NB4 (cell line): ENCODE measurements at regions not wholly inside any gene's neighbourhood (a gene's known extent, or its start where the extent isn't known, plus 50 kb on each side); places are given as distances from the start of the nearest gene placed in this dataset.

ENCODE experiments used
- DNase-seq: peaks from one replicate; pipeline ENCODE4 v3.0.0; 2010; ENCODE audit warnings: low read depth
- H3K4me3 ChIP-seq: one replicate; pipeline ENCODE4 v1.5.1; 2011; ENCODE audit warnings: mild to moderate bottlenecking, low read depth, low read length, moderate library complexity
- CTCF ChIP-seq: IDR thresholded peaks from one replicate; pipeline ENCODE4 v1.5.1; 2012; ENCODE audit warnings: low read depth, low read length
- MAX ChIP-seq: IDR thresholded peaks from 2 replicates; pipeline ENCODE4 v1.6.1; 2011; ENCODE audit warnings: low read depth, low read length
- MYC ChIP-seq: IDR thresholded peaks from 2 replicates; pipeline ENCODE4 v1.6.1; 2011; ENCODE audit warnings: low read depth, low read length
- POLR2A ChIP-seq: IDR thresholded peaks from 2 replicates; pipeline ENCODE4 v1.6.1; 2011; ENCODE audit warnings: mild to moderate bottlenecking; ENCODE audit not compliant: insufficient read length; ENCODE audit errors: extremely low read depth

DNA sequence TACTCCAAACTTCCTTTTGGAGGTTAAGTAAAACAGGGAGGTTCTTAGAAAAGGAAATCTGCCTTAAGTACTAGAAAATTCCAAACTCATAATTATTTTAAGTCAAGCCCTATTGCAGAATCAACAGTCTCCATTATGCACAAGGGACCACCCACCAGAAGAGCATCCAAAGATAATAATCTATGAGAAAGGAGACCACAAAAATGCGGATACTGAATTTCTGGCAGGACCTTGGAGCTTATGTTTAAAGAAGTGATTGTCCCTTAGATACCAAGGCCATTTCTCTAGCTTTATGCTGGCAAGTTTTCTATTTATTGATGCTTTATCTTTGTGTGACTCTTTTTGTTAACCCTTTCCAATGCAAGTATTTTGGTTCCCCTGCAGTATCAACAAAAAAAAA is 404.0 kb upstream of the MMADHC start:
- no peak for TF ChIP-seq MYC
- no peak for TF ChIP-seq CTCF
- TF ChIP-seq POLR2A, result no peak
- TF ChIP-seq MAX, result no peak
- no peak overlapping the region for H3K4me3 ChIP-seq
- no peak for DNase-seq

DNA sequence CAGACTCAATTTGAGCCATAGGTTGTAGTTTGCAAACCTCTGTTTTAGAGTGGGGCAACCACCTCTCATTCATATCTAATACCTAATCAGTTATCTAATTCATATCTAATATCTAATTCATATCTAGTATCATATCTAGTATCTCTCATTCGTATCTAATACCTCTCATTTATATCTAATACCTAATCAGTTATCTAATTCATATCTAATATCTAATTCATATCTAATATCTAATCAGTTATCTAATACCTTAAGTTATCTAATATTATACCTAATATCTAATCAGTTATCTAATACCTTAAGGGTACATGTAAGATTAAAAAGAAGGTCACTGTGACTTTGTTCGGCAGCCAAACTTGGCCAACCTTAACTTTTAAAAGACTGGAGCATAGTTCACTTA is 403.4 kb upstream of the MMADHC start:
- no peak overlapping the region for H3K4me3 ChIP-seq
- TF ChIP-seq MAX (no peak), MYC (no peak), CTCF (no peak), POLR2A (no peak)
- no peak for DNase-seq

GRCh38 chr2:149989447-149990063 is 402.0 kb upstream of the MMADHC start:
- no peak overlapping the region for H3K4me3 ChIP-seq
- TF ChIP-seq POLR2A (no peak), MYC (no peak), MAX (no peak), CTCF (no peak)
- DNase-seq, result no peak

DNA sequence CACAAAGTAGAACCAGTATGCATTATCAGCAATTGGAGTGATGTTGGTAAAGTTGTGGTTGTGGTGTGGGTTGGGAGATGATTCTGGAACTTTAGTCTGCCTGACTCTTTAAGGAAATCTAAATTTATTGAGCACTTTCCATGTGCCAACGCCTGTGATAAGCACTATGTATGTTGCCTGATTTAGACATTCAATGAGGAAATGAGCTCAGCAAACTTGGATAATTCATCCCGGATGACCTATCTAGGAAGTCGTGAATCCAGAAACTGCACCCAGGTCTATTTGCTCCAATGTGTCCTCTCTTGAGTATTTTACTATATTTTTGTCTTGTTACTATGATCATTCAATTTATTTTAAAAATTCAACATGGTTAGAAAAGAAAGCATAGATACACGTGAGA is 400.8 kb upstream of the MMADHC start:
- TF ChIP-seq MAX (no peak), POLR2A (no peak), MYC (no peak), CTCF (no peak)
- no peak for DNase-seq
- no peak overlapping the region for H3K4me3 ChIP-seq

DNA sequence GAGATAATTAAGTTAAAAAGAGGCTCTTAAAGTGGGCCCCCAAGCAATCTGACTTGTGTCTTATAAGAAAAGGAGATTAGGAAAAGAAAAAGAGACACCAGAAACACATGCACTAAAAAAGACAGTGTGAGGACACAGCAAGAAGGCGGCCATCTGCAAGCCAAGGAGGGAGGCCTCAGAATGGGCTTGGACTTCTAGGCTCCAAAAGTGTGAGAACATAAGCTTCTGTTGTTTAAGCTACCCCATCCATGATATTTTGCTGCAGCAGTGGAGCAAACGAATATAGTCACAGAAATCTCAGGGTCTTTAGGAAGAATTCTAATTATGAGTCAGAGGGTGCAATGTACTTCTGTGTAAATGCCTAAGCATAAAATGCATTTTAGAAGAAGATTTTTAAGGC is 399.3 kb upstream of the MMADHC start:
- no peak for DNase-seq
- H3K4me3 ChIP-seq, result no peak overlapping the region
- TF ChIP-seq CTCF (no peak), POLR2A (no peak), MYC (no peak), MAX (no peak)
